Ovary (tissue), 7 donors: ENCODE measurements at regions not wholly inside any gene's neighbourhood (a gene's known extent, or its start where the extent isn't known, plus 50 kb on each side); places are given as distances from the start of the nearest gene placed in this dataset.

Experiments used
- DNase-seq, 5 donors: peaks; one replicate each; pipeline ENCODE4 v3.0.0-alpha.2; 2019 to 2020
- H3K27ac ChIP-seq, 2 donors: fragments of 200-600 bp; one replicate each; pipeline versions ENCODE4 v1.5.1 to v1.8.0; 2019 to 2022
- H3K27me3 ChIP-seq: fragments of 200-600 bp; one replicate; pipeline ENCODE4 v1.8.0; 2022
- H3K36me3 ChIP-seq: fragments of 200-600 bp; sonication (generic); one replicate; pipeline ENCODE4 v1.5.1; 2019
- H3K4me1 ChIP-seq: one replicate; pipeline ENCODE4 v1.8.1; 2013; ENCODE audit warnings: mild to moderate bottlenecking, moderate library complexity; ENCODE audit not compliant: insufficient read depth
- H3K4me3 ChIP-seq: fragments of 200-600 bp; sonication (generic); one replicate; pipeline ENCODE4 v1.5.1; 2017
- H3K9me3 ChIP-seq, 2 donors: fragments of 200-600 bp in 1 of 2; sonication (generic) in 1 of 2; one replicate each; pipeline versions ENCODE4 v1.5.1 to v1.8.1; 2013 to 2019; ENCODE audit warnings: mild to moderate bottlenecking in 1 of 2, moderate library complexity in 1 of 2
- CTCF ChIP-seq, 3 donors: fragments of 450-650 bp in 2 of 3; fragments of 200-600 bp in 1 of 3; IDR thresholded peaks; one replicate each; pipeline versions ENCODE4 v1.5.1 to v1.8.0; 2016 to 2022; ENCODE audit warnings: antibody characterized with exemption in 3 of 3, mild to moderate bottlenecking in 1 of 3
- EP300 ChIP-seq: sonication (generic); formaldehyde crosslinking; IDR thresholded peaks from one replicate; pipeline ENCODE4 v1.6.1; 2017; ENCODE audit warnings: antibody characterized with exemption
- POLR2A ChIP-seq: fragments of 450-650 bp; IDR thresholded peaks from one replicate; pipeline ENCODE4 v1.6.1; 2017; ENCODE audit warnings: antibody characterized with exemption, mild to moderate bottlenecking, moderate library complexity
- WGBS, 3 donors: extraction: QIAGEN DNeasy Blood & Tissue Kit in 1 of 3; methylation state at CpG; one replicate each; pipeline versions ENCODE4 v1.1.5 to v1.1.7; 2013 to 2017; 5-methylcytosine and 5-hydroxymethylcytosine counted together
- intact Hi-C, 4 donors: fragments of 100-400 bp; cut with DNase I; formaldehyde crosslinking; loops; one replicate each; pipeline versions ENCODE4 v1.11.0 to v1.15.1; 2022 to 2023
- donor health status: DM: no; HTN: no; CAD: no; lungs with moderate emphysema.
- donor health status: DM: no; HTN: no; CAD: no.
- donor health status: Bipolar disorder and iron deficiency.
- donor health status: DM: no; HTN: no; CAD: no.
- donor health status: DM: yes; HTN: yes; CAD: no.

GRCh38 chr12:97951717-97952116 is 489.1 kb downstream of the RMST start:
- no peaks in the 10 kb centered on the region for H3K27me3 ChIP-seq
- H3K36me3 ChIP-seq, result no peaks in the 10 kb centered on the region
- intact Hi-C loops, result no loop called here
- DNase-seq, result no peak
- H3K4me3 ChIP-seq, result no peak overlapping the region
- H3K9me3 ChIP-seq, result no peaks in the 10 kb centered on the region
- H3K27ac ChIP-seq, result no peak overlapping the region
- H3K4me1 ChIP-seq, result no peaks in the 10 kb centered on the region
- no peak for TF ChIP-seq EP300
- no peak for TF ChIP-seq POLR2A
- no peak for TF ChIP-seq CTCF (IDR thresholded peaks at IDR 0.05)

DNA sequence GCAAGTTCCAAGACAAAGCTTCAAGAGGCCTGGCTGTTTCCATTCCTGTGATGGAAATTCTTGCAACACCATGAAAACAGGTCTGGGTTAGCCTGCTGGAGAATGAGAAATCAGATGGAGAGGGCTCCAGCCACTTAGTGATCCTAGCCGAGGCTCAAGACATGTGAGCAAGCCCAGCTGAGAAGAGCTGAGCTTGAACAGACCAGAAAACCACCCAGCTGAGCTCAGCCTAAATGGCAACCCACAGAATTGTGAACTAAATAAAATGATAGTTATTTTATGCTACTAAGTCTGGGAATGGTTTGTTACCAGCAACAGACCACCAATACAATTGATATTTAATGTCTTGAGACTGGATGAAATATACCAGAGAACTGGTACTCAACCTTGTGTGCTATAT is 494.5 kb downstream of the RMST start:
- Histone ChIP-seq H3K4me1 (no peaks in the 10 kb centered on the region), H3K36me3 (no peaks in the 10 kb centered on the region), H3K9me3 (no peaks in the 10 kb centered on the region), H3K27ac (no peak overlapping the region), H3K27me3 (no peaks in the 10 kb centered on the region), H3K4me3 (no peak overlapping the region)
- intact Hi-C loops, result no loop called here
- 83 to 94% (median 85%) methylated on average over 1 of the region's 1 CpG for WGBS, 3 donors
- DNase-seq, result no peak
- no peak for TF ChIP-seq POLR2A
- no peak for TF ChIP-seq EP300
- no peak for TF ChIP-seq CTCF (IDR thresholded peaks at IDR 0.05)

GRCh38 chr12:97960225-97960624 is 497.6 kb downstream of the RMST start:
- no peak overlapping the region for H3K4me3 ChIP-seq
- DNase-seq, result no peak
- 76 to 84% (median 81%) methylated on average over 3 of the region's 3 CpGs for WGBS, 3 donors
- H3K36me3 ChIP-seq, result no peaks in the 10 kb centered on the region
- H3K27me3 ChIP-seq, result no peaks in the 10 kb centered on the region
- TF ChIP-seq POLR2A (no peak), EP300 (no peak), CTCF (IDR thresholded peaks at IDR 0.05) (no peak)
- no peaks in the 10 kb centered on the region for H3K9me3 ChIP-seq
- no peaks in the 10 kb centered on the region for H3K4me1 ChIP-seq
- H3K27ac ChIP-seq, result no peak overlapping the region
- intact Hi-C loops, result no loop called here

- DNase-seq, result no peak
- no peak for TF ChIP-seq CTCF (IDR thresholded peaks at IDR 0.05)
- H3K27ac ChIP-seq, result no peak overlapping the region
- H3K36me3 ChIP-seq, result no peaks in the 10 kb centered on the region
- H3K4me1 ChIP-seq, result no peaks in the 10 kb centered on the region
- H3K27me3 ChIP-seq, result no peaks in the 10 kb centered on the region
- WGBS, 3 donors, result 64 to 67% (median 65%) methylated on average over 5 of the region's 5 CpGs
- H3K9me3 ChIP-seq, result no peaks in the 10 kb centered on the region
- H3K4me3 ChIP-seq, result no peak overlapping the region
- intact Hi-C loops, result no loop called here
These were observed 498.4 kb downstream of the RMST start for GRCh38 chr12:97960741-97961608.
